HEK293T (cell line): ENCODE measurements at regions not wholly inside any gene's neighbourhood (a gene's known extent, or its start where the extent isn't known, plus 50 kb on each side); places are given as distances from the start of the nearest gene placed in this dataset.

Experiments used
- CTCF ChIA-PET: fragments of 350-600 bp; formaldehyde crosslinking; extraction: SDS; loops from one replicate; lab custom pipeline; 2021; ENCODE audit warnings: antibody characterized with exemption, inconsistent platforms; lab: Yijun Ruan, JAX
- POLR2A ChIA-PET: fragments of 350-600 bp; formaldehyde crosslinking; extraction: SDS; loops from one replicate; lab custom pipeline; 2020; ENCODE audit warnings: antibody characterized with exemption, inconsistent platforms; lab: Yijun Ruan, JAX
- DNase-seq: peaks from one replicate; pipeline ENCODE4 v3.0.0; 2012; ENCODE audit warnings: mixed read lengths; ENCODE audit errors: extremely low spot score
- ARNT ChIP-seq: fragments of 450-650 bp; IDR thresholded peaks from 2 replicates; pipeline ENCODE4 v1.6.1; 2017; ENCODE audit warnings: mild to moderate bottlenecking
- BHLHE40 ChIP-seq: fragments of 450-650 bp; IDR thresholded peaks from 2 replicates; pipeline ENCODE4 v1.6.1; 2016; ENCODE audit warnings: mild to moderate bottlenecking, moderate library complexity, borderline replicate concordance
- CTBP1 ChIP-seq: fragments of 450-650 bp; IDR thresholded peaks from 2 replicates; pipeline ENCODE4 v1.6.1; 2016; ENCODE audit warnings: borderline replicate concordance
- ELF4 ChIP-seq: fragments of 450-650 bp; IDR thresholded peaks from 2 replicates; pipeline ENCODE4 v1.6.1; 2017; ENCODE audit warnings: antibody characterized with exemption
- FOXA1 ChIP-seq: fragments of 450-650 bp; IDR thresholded peaks from 2 replicates; pipeline ENCODE4 v1.6.1; 2016; ENCODE audit warnings: mild to moderate bottlenecking
- FOXK2 ChIP-seq: fragments of 450-650 bp; IDR thresholded peaks from 2 replicates; pipeline ENCODE4 v1.6.1; 2016; ENCODE audit warnings: mild to moderate bottlenecking
- FOXM1 ChIP-seq: fragments of 450-650 bp; IDR thresholded peaks from 2 replicates; pipeline ENCODE4 v1.6.1; 2017; ENCODE audit warnings: mild to moderate bottlenecking, borderline replicate concordance
- HDGF ChIP-seq: fragments of 450-650 bp; IDR thresholded peaks from 2 replicates; pipeline ENCODE4 v1.6.1; 2017; ENCODE audit warnings: antibody characterized with exemption, borderline replicate concordance
- L3MBTL2 ChIP-seq: fragments of 450-650 bp; conservative IDR thresholded peaks from 2 replicates; pipeline ENCODE4 v1.6.1; 2016; ENCODE audit warnings: mild to moderate bottlenecking
- LEF1 ChIP-seq: fragments of 450-650 bp; IDR thresholded peaks from 2 replicates; pipeline ENCODE4 v1.6.1; 2017; ENCODE audit warnings: mild to moderate bottlenecking, borderline replicate concordance
- NFRKB ChIP-seq: fragments of 450-650 bp; IDR thresholded peaks from 2 replicates; pipeline ENCODE4 v1.6.1; 2016; ENCODE audit warnings: mild to moderate bottlenecking, moderate library complexity
- PKNOX1 ChIP-seq: fragments of 450-650 bp; IDR thresholded peaks from 2 replicates; pipeline ENCODE4 v1.6.1; 2016
- SP1 ChIP-seq: fragments of 450-650 bp; IDR thresholded peaks from 2 replicates; pipeline ENCODE4 v1.6.1; 2017
- SUZ12 ChIP-seq: fragments of 450-650 bp; IDR thresholded peaks from 2 replicates; pipeline ENCODE4 v1.6.1; 2016; ENCODE audit warnings: mild to moderate bottlenecking
- TARDBP ChIP-seq: fragments of 450-650 bp; IDR thresholded peaks from 2 replicates; pipeline ENCODE4 v1.6.1; 2016
- ZNF384 ChIP-seq: fragments of 450-650 bp; IDR thresholded peaks from 2 replicates; pipeline ENCODE4 v1.6.1; 2016

- ChIA-PET POLR2A (no interaction called here), CTCF (interaction anchor here (1.1 kb wide), 1 partner anchor 17 kb away, joined by 3 read pairs; no protein-coding TSS in a partner anchor)
- no peak for TF ChIP-seq ZNF384
- no peak for TF ChIP-seq FOXK2
- TF ChIP-seq L3MBTL2, result no peak
- no peak for TF ChIP-seq SUZ12
- no peak for TF ChIP-seq ELF4
- TF ChIP-seq CTBP1, result no peak
- TF ChIP-seq BHLHE40, result no peak
- no peak for TF ChIP-seq NFRKB
- TF ChIP-seq PKNOX1, result no peak
- no peak for TF ChIP-seq ARNT
- TF ChIP-seq FOXA1, result no peak
- no peak for TF ChIP-seq TARDBP
- no peak for TF ChIP-seq HDGF
- DNase-seq, result no peak
Observed at GRCh38 chr20:39857187-39857586, 831.8 kb downstream of the MAFB start.

- POLR2A ChIA-PET, result no interaction called here
- TF ChIP-seq ARNT (no peak), FOXA1 (no peak), HDGF (no peak), SUZ12 (no peak), PKNOX1 (no peak), TARDBP (no peak), LEF1 (no peak), NFRKB (no peak)
- CTCF ChIA-PET, result interaction anchor here (1.1 kb wide), 1 partner anchor 18 kb away, joined by 3 read pairs; no protein-coding TSS in a partner anchor
- DNase-seq, result no peak
Observed at GRCh38 chr20:39855799-39856198, 833.2 kb downstream of the MAFB start.

- TF ChIP-seq BHLHE40 (no peak), ARNT (no peak), ZNF384 (no peak), PKNOX1 (no peak), LEF1 (no peak), SP1 (no peak), SUZ12 (no peak), HDGF (no peak), NFRKB (no peak), FOXM1 (no peak)
- ChIA-PET CTCF (interaction anchor here (0.7 kb wide), 1 partner anchor 19 kb away, joined by 3 read pairs; no protein-coding TSS in a partner anchor), POLR2A (no interaction called here)
- no peak for DNase-seq
Observed at GRCh38 chr20:39855056-39855455, 834.0 kb downstream of the MAFB start.

- CTCF ChIA-PET, result no interaction called here
Observed at GRCh38 chr20:39853636-39854035, 835.4 kb downstream of the MAFB start.

GRCh38 chr20:39853050-39853449 is 836.0 kb downstream of the MAFB start:
- TF ChIP-seq TARDBP (no peak), SUZ12 (no peak), FOXK2 (no peak), PKNOX1 (no peak), BHLHE40 (no peak), CTBP1 (no peak), HDGF (no peak), SP1 (no peak), L3MBTL2 (no peak), NFRKB (no peak), LEF1 (no peak), FOXA1 (no peak), ARNT (no peak), ELF4 (no peak), ZNF384 (no peak), FOXM1 (no peak)
- POLR2A ChIA-PET, result no interaction called here
- CTCF ChIA-PET, result no interaction called here

More at GRCh38 chr20:39853636-39854035, 835.4 kb downstream of the MAFB start:
- DNase-seq, result no peak
- POLR2A ChIA-PET, result no interaction called here
- TF ChIP-seq SUZ12, result no peak
- no peak for TF ChIP-seq SP1
- no peak for TF ChIP-seq TARDBP
- TF ChIP-seq FOXM1, result no peak

GRCh38 chr20:39851459-39851858 is 837.6 kb downstream of the MAFB start:
- ChIA-PET CTCF (interaction anchor here (1.3 kb wide), 1 partner anchor 22 kb away, joined by 4 read pairs; no protein-coding TSS in a partner anchor), POLR2A (no interaction called here)
- DNase-seq, result no peak
- TF ChIP-seq ELF4 (no peak), ZNF384 (no peak), CTBP1 (no peak), NFRKB (no peak), FOXA1 (no peak)

More at GRCh38 chr20:39853050-39853449, 836.0 kb downstream of the MAFB start:
- no peak for DNase-seq
